ENCODE measurements at regions not wholly inside any gene's neighbourhood (a gene's known extent, or its start where the extent isn't known, plus 50 kb on each side); places are given as distances from the start of the nearest gene placed in this dataset.

DNA sequence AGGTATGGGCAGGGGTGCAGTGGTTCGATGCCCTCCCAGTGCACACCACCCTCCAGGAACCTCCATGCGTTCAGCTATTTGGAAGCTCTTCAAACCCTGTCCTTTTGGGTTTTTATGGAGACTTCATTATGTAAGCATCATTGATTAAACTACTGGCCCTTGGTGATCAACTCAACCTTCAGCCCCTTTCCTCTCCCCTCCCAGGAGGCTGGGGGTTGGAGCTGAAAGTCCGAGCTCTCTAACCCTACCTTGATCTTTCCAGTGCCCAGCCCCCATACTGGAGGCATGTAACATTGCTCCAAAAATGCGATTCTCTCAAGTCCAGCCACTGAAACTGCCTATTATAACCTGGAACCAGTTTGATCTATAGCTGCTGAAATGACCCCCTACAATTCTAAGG is 188.1 kb downstream of the IPO8 start:
- intact Hi-C loops (cut with micrococcal nuclease): no loop called here

GRCh38 chr12:30506411-30506810 is 189.3 kb downstream of the IPO8 start:
- intact Hi-C loops (cut with micrococcal nuclease): no loop called here

- intact Hi-C loops (cut with micrococcal nuclease): no loop called here
Measured at GRCh38 chr12:30501718-30502117, 194.0 kb downstream of the IPO8 start.

DNA sequence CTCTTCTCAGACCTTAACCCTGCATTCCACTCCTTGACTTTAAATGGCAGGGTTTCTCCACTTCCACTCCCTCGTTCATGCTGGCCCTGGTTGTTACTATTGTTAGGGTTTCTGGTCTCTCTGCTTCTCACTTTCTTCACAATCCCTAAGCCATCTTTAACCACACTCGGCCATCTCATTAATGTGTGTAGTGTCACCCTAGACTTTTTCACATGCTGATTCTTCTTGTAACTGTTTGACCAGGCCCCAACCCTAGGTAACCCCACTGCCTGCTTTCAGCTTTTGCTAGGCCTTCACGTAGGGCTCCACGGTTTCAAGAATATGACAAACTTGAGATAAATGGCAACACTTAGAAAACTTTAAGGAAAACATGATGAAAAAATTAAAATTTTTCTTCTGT is 195.1 kb downstream of the IPO8 start:
- intact Hi-C loops (cut with micrococcal nuclease): no loop called here

- intact Hi-C loops (cut with micrococcal nuclease): no loop called here
Measured at GRCh38 chr12:30485230-30485890, 210.3 kb downstream of the IPO8 start.

- intact Hi-C loops (cut with micrococcal nuclease): no loop called here
Measured at GRCh38 chr12:30484658-30485057, 211.0 kb downstream of the IPO8 start.

DNA sequence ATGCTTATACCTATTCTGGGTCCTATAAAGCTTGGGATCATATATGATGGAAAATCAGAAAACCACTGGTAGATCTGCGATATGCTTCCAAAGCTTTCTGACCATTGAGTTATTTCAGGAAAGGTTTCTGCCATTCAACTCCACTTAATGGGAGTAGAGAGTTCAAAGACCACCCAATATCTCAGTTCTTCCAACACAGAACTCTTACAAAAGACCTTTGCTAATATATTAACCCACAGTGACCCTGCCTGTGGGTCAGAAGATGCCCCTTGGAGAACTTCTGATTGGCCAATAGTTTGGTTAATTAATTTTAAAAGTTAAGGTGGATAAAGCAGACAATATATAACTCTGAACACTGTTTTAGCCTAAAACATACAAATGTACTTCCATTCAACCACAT is 213.0 kb downstream of the IPO8 start:
- intact Hi-C loops (cut with micrococcal nuclease): no loop called here

- intact Hi-C loops (cut with micrococcal nuclease): no loop called here
Measured at GRCh38 chr12:30473274-30473673, 222.4 kb downstream of the IPO8 start.

GRCh38 chr12:30466093-30466585 is 229.5 kb downstream of the IPO8 start:
- intact Hi-C loops (cut with micrococcal nuclease): no loop called here

DNA sequence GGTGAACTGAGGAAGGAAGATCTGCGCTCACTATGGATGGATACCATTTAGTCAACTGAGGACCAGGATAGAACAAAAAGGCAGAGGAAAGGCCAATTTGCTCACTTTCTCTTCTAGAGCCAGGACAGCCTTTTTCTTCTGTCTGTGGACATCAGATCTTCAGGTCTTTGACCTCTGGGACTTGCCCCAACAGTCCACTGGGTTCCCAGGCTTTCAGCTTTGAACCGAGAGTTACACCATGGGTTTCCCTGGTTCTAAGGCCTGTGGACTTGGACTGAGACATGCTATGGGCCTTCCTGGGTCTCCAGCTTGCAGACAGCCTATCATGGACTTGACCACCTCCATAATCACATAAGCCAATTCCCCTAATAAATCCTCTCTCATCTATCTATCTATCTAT is 232.0 kb downstream of the IPO8 start:
- intact Hi-C loops (cut with micrococcal nuclease): no loop called here

DNA sequence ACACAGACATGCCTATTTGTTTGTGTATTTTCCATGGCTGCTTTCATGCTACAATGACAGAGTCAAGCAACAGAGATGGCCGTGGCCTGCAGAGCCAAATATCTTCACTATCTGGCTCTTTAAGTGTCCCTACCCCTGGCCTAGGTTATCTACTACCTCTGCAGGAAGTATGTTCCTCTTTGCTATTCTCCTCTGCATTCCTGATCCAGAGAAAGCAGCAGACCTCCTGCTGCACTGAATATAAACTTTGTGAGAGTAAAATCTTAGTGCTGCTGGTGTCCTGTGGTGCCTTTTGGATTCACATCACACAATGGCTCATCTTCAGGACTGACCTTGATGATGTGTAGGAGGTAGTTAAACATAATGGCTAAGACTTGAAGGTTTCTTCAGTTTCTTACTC is 233.4 kb downstream of the IPO8 start:
- intact Hi-C loops (cut with micrococcal nuclease): no loop called here

GRCh38 chr12:30461026-30461615 is 234.5 kb downstream of the IPO8 start:
- intact Hi-C loops (cut with micrococcal nuclease): no loop called here

DNA sequence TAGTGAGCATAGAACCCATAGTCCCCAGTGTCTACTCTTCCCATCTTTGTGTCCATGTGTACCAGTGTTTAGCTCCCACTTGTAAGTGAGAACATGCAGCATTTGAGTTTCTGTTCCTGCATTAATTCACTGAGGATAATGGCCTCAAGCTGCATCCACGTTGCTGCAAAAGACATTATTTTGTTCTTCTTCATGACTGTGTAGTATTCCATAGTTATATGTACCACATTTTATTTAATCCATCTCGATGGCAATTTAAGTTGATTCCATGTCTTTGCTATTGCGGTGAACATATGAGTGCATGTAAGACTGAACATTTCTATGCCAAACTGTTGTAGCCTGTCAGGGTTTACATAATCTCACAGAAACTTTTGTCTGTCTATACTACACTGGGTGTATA is 237.2 kb downstream of the IPO8 start:
- intact Hi-C loops (cut with micrococcal nuclease): no loop called here

DNA sequence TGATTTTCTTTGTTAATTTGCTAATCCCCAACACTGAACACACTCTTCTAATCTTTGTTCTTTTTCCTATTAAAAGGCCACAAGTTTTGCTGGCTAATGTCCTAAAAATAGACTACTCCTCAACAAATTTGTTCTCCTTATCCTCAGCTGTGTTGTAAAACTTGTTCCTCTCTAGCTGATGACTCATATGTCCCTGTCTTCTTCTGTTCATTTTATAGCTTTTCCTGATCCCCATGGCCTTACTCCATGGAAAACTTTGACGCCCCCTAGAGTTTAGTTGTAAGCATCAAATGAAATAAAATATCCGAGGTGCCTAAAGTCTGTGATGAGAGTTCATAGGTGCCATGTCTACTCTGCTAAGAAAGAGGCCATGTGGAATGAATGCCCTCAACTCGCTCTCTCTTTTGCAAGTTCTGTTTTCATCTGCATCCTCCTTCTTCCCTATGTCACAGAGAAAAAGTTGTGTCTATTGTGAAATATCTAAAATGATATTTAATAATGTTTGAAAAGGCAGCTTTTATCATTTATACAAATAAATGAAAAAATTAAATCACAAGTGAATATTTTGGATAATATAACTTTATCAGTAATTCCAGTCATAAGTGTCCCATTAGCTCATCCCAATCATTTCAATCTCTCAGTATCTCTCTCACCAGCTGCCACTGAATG is 237.9 kb downstream of the IPO8 start:
- intact Hi-C loops (cut with micrococcal nuclease): no loop called here

DNA sequence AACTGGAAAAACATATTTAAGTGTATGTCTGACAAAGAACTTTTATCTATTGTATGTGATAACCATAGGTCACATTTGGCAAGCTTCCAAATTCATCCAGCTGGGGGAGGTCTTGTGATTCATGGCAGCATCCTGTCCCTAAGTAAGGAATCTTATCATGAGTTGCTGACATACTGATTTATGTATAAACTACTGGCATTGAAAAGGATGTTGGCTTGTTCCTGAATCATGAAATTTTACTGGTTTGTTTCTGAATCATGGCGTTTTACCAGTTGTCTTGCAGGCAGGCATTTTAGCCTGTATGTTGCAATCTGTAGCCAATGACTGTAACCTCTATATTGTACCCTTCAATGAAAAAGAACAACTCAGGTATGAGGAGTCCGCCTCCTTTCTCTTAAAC is 244.8 kb downstream of the IPO8 start:
- intact Hi-C loops (cut with micrococcal nuclease): no loop called here

GRCh38 chr12:30450226-30450625 is 245.4 kb downstream of the IPO8 start:
- intact Hi-C loops (cut with micrococcal nuclease): no loop called here

- intact Hi-C loops (cut with micrococcal nuclease): no loop called here
Measured at GRCh38 chr12:30448038-30448437, 247.6 kb downstream of the IPO8 start.

GRCh38 chr12:30447061-30447750 is 248.5 kb downstream of the IPO8 start:
- intact Hi-C loops (cut with micrococcal nuclease): no loop called here

GRCh38 chr12:30442461-30442860 is 253.2 kb downstream of the IPO8 start:
- intact Hi-C loops (cut with micrococcal nuclease): no loop called here

- intact Hi-C loops (cut with micrococcal nuclease): no loop called here
Measured at GRCh38 chr12:30440826-30441602, 254.7 kb downstream of the IPO8 start.

GRCh38 chr12:30439201-30439600 is 256.5 kb downstream of the IPO8 start:
- intact Hi-C loops (cut with micrococcal nuclease): no loop called here
